GDM1 (cell line): ENCODE measurements at regions not wholly inside any gene's neighbourhood (a gene's known extent, or its start where the extent isn't known, plus 50 kb on each side); places are given as distances from the start of the nearest gene placed in this dataset.
"Not testable (repeated sequence)": the region's sequence is repeated elsewhere in the genome, so short reads cannot be mapped to it uniquely, and the experiment has no call there.

Experiments used
- DNase-seq: peaks from one replicate; lab custom pipeline; 2025; lab: John Stamatoyannopoulos, UW

DNA sequence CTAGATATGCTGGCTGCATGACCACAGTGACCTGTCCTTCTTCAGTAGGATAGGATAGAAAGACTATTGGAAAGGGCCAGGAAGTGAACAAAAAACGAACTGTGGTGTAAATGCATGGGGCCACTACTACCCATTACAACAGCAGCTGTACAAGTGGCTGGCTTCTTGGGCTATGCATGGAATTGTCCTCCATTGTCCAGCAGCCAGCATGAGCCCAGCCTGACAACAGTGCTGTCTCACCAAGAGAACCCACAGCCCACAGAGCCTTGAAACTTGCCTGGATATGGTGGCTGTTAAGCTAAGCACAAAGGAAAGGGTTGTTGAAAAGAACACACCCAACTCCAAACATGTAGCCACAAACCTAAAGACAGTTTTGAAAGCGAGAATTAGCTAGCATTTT, 330.2 kb upstream of the F9 start:
- no peak for DNase-seq

DNA sequence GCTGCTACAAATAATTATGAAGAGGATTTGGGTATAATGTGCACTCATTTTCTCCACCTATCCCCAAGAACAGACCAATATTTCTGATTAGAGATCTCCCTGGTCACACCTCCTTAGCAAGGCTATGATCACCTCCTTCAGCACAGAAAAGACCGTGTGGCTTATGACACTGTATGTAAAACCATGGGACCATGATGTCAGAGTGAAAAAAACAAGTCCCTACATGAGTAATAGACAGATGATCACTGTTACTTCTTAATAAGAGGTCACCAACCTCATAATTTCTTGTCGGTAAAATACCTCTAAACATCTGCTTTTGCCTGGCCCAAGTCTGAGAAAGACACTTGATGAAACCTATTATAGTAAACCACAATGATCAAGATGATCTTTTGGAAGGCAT, 330.6 kb upstream of the F9 start:
- DNase-seq = no peak

DNA sequence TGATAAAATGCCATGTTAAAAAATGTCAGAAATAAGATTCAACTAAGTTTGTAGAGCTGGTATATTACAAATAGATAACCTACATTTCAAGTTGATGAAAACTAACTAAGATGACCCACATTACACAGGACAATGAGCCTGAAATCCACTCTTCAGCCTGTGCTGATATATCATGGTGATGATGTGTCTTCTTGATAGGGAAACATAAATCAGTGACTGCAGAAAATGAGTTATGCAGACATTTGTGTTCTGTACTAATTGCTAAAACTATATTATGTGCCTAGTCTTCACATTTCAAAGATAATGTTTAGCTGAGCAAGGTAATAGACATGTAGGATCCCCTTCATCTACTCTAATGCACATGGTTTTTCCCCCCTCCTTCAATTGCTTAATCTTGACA, 331.6 kb upstream of the F9 start:
- DNase-seq = no peak

DNA sequence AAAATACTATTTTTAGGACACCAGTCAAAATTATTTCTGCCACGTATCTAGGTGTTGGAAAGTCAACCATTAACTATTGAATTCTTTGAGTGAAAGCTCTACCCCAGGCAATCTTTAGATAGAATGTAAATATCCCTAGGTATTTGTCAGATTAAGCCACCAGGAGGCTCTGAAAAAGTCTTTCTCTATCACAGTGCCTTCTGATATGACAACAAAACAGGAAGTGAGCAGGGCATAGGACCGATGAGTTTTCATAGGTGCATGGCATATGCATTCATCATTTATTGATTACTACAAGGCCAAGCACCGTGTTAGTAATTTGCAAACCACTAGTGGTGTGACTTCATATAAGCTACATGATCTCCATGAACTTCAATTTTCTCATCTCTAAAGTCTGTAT, 333.6 kb upstream of the F9 start:
- no peak for DNase-seq

DNA sequence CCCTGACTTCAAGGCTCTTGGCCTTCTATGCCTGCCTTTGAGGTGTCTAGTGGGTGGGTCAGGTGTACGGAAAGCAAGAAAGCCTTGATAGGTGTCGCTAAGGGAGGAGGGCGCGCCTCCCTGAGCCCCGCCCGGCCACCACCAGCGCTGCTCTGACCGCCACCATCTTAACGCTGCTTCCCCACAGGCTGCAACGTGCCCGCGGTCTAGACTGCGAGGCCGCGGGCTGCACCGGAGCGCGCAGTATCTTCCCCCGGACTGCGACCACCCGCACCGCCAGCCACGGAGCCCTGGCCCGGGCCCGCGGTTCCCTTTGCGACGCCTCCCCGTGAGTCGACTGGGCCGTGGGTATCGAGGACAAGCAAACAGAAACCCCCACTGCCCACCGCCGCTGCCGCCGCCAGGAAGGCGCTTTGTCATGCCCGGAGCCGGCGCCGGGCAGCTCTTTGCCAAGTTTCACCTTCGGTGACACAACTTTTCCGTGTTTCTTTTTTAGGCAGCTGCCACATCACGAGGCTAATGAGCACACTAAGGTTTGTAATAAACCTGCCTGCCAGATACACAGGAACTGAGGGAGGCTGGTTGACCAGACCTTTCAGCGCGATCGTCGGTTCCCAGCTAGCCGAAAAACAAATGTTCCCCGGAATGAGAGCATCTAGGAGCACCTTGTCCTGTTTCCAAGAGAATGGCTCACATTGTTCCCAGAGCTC, 335.8 kb upstream of the F9 start:
- no peak for DNase-seq

DNA sequence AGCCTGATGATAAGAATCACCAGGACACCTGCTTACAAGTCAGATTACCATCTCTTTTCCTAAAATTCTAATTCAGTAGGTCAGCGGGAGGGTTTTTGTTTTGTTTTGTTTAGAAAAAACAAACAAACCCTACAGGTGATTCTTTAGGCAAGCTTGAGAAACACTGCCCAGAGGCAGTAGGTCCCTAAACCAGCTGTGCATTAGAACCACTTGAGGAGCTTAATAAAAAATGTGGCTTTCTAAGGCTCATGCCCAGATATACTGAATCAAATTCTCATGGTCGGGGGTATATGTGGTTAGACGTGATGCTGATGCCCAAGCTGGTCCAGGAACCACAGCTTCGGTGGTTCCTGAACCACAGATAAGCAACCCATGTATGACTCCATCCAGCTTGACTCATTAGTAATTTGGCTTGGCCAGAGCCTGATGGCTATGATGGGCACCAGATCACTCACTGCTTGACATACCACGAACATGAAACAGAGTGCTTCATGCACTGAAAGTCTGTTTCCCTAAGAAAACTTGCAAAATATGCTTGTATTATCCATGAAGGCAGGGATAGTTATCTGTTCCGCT, 338.1 kb upstream of the F9 start:
- DNase-seq = no peak

DNA sequence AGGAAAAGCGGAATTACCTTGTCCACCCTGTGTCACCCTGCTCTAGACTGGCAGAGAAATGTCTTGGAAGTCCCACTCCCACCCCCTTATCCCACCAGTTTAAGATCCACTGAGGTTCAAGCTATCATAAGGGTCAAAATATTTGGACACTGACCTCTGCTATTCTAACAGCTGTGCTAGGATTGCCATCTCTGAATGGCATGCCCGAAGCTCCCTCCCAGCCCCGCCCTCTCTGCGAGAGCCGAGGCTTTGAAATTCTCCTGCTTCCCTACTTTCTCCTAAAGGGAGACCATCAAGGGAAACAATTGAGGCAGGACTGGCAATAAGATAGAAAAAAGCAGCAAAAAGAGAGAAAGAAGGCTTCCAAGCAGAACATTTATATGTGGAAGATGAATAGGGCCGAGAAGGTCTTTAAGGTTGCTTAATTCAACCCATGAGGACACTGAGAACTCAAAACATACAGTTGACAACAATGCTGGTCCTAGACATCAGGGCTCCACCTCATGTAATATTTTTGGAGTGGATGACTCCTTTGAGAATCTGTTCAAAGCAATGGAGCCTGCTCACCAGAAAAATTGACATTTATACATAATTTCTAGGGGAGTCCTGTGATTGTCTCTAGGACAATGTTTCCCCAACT, 338.7 kb upstream of the F9 start:
- DNase-seq = no peak

DNA sequence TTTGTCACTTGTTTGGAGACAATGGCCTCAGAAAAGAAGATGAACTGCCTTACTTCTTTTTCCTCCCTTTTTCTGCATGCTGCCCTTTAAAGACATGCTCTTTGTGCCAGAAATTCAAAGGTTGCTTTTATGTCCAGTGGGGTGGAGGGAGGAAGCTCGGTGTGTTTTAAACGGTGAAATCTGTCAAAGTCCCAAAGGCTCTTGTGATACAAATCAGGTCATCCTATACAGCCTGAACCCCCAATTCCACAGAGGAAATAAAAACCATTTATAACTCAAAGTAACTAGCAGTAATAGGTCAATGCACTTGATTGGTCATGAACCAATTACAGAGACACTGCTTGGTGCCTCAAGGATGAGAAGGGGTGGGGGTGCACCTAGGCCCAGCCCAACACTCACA, 339.3 kb upstream of the F9 start:
- no peak for DNase-seq

DNA sequence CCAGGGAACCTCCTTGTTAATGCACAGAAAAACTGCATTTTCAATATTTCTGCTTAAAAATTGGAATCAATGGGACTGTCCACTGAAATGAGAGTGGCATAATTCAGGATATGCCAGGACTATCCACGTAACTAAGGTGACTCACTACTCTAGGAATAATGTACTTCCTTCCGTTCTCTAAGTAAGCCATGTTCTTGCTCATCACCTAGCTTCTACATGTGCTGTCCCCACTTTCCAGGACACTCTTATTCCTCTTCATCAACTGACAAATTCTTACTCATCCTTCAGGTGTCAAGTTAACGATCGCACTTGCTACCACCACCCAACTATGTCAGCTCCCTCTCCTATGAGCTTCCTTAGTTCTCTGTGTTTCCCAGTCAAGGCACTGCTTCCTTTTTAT, 342.8 kb upstream of the F9 start:
- no peak for DNase-seq

DNA sequence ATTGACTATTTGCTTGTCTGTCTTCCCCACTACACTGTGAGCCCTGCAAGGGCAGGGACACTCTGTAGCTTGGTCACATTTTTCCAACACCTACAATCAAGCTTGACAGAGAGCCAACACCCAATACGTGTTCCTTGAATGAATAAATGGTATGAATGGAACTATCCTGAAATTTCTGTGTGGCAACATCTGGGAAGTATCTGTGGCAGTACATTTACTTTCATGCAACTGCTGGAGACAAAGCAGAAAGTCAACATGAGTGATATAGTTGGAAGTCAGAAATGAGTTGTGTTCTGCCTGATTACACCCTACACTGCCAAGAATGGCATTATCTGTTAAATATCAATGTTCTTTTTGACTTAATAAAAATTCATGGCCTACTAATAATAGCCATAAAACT, 343.5 kb upstream of the F9 start:
- no peak for DNase-seq

DNA sequence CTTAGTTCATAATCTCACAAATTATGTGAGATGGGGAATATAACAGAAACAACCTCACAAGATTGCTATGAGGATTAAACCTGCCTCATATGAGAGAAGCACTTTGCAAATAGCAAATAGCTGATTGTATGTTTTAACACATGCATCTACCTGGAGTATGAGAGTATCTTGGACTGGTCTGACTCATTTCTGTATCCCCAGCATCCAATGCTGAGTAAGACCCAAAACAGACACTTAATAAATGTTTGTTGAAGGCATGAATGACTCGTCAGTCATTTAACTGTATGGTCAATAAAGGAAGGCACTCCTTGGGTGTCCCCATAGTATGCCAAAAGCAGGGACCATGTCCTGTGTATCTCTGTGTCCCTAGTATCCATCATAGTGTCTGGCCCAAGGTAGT, 350.9 kb upstream of the F9 start:
- no peak for DNase-seq

DNA sequence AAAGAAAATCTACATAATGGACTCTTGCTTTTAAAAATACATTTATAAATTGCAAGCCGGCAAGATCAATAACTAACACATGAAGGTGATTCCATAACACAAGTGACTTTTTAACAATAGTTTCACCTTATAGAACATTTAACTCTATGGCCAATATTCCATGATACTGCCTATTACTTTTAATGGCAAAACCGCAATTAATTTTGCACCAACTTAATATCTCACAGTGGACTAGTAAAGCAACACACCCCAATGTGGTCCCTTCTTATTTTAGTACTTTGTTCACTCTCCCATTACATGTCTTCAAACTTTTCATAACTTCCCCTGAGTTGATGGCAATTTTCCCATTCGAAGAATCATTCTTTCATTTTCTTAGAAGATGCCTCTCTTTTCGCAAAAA, 351.6 kb upstream of the F9 start:
- no peak for DNase-seq

DNA sequence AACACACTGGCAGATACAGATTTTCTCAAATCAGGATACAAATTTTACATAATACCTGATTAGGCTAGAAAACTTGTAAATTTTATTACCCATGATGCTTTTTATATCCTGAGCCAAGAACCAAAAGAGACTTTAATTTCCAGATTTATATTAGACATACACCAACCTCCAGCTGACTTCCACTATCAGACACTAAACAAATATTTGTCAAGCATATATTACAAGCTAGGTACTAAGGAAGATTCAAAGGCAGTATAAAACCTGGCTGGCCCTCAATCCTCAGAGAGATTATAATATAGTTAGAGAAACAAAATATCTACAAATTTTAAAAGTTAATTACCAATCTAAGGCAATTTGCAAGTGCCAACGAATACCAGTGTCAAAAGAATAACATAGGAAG, 357.8 kb upstream of the F9 start:
- no peak for DNase-seq

DNA sequence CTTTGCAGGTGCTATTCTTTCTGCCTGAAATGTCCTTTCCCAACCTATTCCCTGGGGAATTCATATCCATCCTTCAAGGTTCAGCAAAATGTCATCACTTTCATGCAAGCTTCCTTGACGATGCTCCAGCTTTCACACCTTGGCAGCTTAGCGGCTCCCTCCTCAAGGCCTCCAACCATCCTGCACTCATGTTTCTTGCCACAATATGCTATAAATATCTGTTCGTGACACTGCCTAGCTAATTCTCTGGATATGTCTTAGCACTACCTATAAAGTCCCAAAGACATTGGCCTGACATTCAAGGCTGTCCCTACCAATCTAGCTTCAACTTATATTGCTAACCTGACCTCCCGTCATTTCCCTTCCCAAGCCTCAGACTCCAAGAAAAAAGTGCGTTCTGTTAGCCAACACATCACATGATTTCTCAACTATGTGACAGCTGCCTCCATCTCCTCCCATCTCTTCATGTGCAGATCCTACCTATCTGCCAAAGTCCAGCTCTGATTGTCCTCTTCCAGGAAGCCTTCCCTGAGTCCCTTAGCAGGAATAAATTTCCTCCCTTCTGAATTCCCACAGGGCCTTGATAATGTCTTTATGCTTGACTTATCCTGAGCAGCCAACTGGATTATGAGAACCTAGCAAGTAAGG, 359.9 kb upstream of the F9 start:
- no peak for DNase-seq

DNA sequence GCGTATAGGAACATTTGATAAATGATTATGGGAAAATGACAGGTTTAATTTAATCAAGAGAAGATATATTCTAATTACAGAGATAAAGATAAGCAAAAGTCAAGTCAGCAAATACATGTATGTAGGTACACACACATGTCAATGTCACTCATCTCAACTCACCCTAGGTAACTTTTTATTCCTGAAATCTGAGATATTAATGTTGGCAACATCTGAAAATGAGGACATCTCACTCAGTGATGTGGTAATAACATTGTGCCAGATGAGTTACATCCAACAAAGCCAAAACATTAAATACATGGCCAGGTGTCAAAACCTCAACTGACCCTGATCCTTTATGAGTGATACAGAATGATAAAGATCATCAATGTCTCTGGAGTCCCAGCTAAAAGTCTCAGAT, 363.3 kb upstream of the F9 start:
- DNase-seq = no peak

DNA sequence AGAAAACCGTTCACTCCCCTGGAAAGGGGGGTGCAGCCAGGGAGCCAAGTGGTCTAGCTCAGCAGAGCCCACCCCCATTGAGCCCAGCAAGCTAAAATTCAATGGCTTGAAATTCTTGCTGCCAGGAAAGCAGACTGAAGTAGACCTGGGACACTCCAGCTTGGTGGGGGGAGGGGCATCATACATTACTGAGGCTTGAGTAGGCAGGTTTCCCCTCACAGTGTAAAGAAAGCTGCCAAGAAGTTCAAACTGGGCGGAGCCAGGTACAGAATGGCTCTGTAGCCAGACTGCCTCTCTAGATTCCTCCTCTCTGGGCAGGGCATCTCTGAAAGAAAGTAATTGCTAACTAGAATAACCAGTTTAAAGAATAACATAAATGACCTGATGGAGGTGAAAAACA, 372.3 kb upstream of the F9 start:
- no peak for DNase-seq

DNA sequence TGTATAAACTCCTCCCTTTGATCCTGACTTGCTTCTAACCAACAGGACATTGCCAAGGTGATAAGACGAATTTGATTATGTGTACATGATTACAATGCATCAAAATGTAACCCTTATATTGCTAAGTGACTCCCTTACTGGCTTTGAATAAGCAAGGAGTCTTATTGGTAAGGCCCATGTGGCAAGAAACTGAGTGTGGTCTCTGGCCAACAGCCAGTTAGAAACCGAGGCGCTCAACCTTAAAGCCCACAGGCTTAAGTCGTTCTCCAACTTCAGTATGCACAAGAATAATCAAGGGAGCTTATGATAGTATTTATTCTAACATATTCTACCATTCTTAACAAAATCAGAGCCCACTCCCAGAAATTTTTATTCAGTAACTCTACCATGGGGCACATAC, 374.2 kb upstream of the F9 start:
- DNase-seq = no peak

DNA sequence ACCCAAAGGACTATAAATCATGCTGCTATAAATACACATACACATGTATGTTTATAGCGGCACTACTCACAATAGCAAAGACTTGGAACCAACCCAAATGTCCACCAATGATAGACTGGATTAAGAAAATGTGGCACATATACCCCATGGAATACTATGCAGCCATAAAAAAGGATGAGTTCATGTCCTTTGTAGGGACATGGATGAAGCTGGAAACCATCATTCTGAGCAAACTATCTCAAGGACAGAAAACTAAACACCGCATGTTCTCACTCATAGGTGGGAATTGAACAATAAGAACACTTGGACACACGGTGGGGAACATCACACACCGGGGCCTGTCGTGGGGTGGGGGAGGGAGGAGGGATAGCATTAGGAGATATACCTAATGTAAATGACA, 383.9 kb upstream of the F9 start:
- DNase-seq = not testable (repeated sequence)

DNA sequence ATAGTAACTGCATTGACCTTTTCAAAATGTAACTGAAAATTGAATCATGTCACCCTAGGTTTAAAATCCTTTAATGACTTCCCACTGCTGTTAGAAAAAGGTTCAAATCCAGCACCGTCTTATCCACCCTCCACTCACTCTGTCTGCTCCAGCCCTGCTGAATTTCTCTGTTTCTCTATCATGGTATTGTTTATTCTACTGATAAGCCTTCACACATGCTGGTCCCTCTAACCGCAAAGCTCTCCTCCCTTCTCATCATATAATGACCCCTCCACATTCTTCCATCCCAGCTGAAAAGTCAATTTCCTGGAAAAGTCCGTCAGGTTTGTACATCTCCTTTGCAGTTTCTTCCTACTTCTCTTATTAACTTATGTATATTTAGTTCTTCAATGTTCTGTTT, 389.2 kb upstream of the F9 start:
- DNase-seq = no peak

DNA sequence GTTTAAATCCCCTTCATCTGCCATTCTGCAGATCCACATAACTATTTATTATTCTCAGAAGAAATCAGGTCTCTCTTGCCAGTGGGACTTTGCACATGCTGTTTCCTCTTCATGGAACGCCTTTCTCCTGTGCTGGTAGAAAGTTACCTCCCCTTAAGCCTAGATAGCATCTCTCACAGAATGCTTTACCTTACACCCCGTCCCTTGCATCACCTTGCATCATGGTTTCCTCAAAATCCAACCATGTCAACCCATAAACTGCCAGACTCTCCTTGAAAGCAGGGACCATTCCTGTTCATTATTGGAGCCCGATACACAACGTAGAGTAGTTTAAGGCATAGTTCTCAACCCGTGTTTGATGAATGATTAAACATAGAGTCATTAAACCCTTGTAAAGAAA, 396.2 kb upstream of the F9 start:
- no peak for DNase-seq

DNA sequence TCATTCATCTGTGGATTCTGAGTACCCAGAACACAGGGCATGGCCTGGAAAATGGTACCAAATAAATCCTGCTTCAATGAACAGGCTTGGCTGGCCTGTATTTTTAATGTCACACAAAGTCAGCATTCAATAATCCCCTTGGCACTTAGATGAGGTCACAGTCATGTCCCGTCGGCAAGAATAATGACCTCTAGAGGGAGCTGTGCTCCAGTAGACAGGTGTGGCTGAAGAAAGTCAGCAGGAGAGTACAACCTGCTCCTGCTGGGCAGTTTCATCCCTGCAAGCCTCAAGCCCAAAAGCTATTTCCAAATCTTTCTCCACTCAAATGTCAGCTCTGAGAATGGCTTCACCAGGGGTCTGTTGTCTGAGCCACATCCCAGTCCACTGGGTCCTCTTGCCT, 404.0 kb upstream of the F9 start:
- DNase-seq = peak; percentile 18

DNA sequence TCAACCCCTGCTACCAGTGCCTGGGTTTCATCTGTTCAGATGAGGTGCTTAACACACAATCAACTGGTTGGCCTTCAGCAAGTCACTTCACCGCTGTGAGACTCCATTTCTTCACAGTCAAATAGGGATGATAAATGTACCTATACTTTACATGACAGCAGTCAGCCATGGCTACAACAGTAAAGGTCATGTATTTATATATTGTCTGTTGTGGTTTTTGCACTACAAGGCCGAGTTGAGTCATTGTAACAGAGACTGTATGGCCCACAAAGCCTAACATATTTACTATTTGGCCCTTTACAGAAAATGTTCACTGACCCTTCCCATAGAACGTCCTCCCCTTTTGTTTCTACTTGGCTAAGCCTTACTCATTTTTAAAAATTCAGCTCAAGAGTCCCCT, 404.6 kb upstream of the F9 start:
- DNase-seq = no peak

DNA sequence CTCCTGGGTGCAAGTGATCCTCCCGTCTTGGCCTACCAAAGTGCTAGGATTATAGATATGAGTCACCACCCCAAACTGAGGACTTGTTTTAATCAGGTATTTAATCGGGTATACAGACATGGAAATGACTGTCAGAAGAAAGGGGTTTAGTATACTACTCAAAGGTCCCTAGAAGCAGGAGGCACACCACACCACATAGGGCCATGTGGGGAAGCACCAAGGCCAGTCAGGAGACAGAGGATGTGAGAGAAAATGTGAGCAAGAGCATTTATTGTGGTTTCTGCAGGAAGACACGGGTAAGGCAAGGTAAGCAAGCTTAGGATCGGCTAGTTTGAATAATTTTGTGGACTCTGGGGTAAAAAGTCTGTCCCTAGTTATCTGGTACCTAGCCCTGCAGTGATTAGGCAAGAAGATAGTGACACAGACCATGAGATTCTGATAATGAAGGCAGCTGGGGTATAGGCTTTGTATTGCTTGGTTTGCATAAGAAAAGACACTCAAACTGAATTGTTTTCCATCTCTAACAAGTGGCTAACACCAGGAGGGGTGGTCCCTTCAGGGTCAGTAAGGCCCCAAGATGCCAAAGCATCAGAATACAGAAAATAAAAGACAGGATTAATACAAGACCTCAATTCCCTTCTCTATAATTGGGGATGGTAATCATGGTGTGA, 408.8 kb upstream of the F9 start:
- DNase-seq = no peak
